Adrenal gland (tissue), 5 donors: ENCODE measurements at regions not wholly inside any gene's neighbourhood (a gene's known extent, or its start where the extent isn't known, plus 50 kb on each side); places are given as distances from the start of the nearest gene placed in this dataset.
"Not testable (repeated sequence)": the region's sequence is repeated elsewhere in the genome, so short reads cannot be mapped to it uniquely, and the experiment has no call there.

ENCODE experiments used
- POLR2A ChIP-seq, 2 donors: fragments of 450-650 bp; IDR thresholded peaks; one replicate each; pipeline ENCODE4 v1.6.1; 2017; ENCODE audit warnings: antibody characterized with exemption in 2 of 2, mild to moderate bottlenecking in 2 of 2, moderate library complexity in 1 of 2
- TF ChIP-seq, protein P1 (sequence below), 6 experiments: fragments of 450-650 bp in 4 of 6; fragments of 200-600 bp in 2 of 6; sonication (generic) in 1 of 6; IDR thresholded peaks; 1 replicate in 5 of 6; 2 replicates in 1 of 6; pipeline versions ENCODE4 v1.5.1 to v1.8.0; 2016 to 2021; ENCODE audit warnings: antibody characterized with exemption in 6 of 6, mild to moderate bottlenecking in 2 of 6, moderate library complexity in 1 of 6
- donor health status: DM: no; HTN: no; CAD: no.

DNA sequence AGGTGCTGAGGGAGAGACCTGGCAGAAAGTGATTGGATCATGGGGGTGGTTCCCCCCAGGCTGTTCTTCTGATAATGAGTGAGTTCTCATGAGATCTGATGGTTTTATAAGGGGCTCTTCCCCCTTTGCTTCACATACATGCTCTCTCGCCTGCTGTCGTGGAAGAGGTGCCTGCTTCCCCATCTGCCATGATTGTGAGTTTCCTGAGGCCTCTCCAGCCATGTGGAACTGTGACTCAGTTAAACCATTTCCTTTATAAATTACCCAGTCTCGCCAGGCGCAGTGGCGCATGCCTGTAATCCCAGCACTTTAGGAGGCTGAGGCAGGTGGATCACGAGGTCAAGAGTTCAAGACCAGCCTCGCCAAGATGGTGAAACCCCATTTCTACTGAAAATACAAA lies 154.5 kb downstream of the LMLN start:
- TF ChIP-seq, protein P1, sequence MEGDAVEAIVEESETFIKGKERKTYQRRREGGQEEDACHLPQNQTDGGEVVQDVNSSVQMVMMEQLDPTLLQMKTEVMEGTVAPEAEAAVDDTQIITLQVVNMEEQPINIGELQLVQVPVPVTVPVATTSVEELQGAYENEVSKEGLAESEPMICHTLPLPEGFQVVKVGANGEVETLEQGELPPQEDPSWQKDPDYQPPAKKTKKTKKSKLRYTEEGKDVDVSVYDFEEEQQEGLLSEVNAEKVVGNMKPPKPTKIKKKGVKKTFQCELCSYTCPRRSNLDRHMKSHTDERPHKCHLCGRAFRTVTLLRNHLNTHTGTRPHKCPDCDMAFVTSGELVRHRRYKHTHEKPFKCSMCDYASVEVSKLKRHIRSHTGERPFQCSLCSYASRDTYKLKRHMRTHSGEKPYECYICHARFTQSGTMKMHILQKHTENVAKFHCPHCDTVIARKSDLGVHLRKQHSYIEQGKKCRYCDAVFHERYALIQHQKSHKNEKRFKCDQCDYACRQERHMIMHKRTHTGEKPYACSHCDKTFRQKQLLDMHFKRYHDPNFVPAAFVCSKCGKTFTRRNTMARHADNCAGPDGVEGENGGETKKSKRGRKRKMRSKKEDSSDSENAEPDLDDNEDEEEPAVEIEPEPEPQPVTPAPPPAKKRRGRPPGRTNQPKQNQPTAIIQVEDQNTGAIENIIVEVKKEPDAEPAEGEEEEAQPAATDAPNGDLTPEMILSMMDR (IDR thresholded peaks at IDR 0.05) = not testable (repeated sequence)
- not testable (repeated sequence) for TF ChIP-seq POLR2A (IDR thresholded peaks at IDR 0.05)
